ENCODE measurements at regions not wholly inside any gene's neighbourhood (a gene's known extent, or its start where the extent isn't known, plus 50 kb on each side); places are given as distances from the start of the nearest gene placed in this dataset.

DNA sequence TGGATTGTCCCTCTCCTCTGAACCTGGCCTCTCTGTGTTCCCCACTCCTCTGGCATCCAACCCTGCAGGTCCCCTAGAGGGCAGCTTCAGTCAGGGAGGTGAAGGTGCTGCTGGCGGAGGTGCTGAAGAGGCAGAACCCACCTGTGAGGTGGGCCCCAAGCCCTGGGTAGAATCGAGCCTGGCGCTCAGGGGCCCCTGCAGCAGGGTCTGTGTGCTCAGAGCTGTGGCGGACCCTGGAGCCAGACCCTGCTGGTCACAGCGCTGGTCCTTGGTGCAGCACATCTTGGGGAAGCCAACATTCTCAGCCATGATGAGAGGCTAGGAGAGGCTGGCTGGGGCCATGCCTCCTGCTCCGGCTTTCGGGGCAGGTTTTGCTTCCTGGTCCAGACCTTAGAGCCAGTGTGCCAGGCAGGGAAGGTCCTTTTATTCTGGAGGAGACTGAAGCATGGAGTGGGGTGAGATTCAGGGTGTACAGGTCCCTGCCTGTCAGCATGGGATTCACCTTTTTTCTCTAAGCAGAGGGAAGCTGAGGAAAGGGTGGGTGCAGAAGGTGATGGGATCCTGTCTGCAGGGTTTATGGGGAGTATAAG, 54.7 kb upstream of the TAMM41 start:
- Histone ChIP-seq H3K4me3 (replicated peaks; ENCODE audit: insufficient read depth, low read length) (no peak overlapping the region), H3K27me3 (ENCODE audit: insufficient read depth, poor library complexity, severe bottlenecking) (no peaks in the 10 kb centered on the region), H3K27ac (replicated peaks) (no peak overlapping the region)
- DNase-seq (ENCODE audit: low read depth in 1 of 2, low spot score in 1 of 2) = no peak
- no peak for TF ChIP-seq SPI1 (IDR thresholded peaks at IDR 0.05; ENCODE audit: borderline replicate concordance, low read depth)
- TF ChIP-seq CTCF (IDR thresholded peaks at IDR 0.05; ENCODE audit: insufficient read depth, low read length) = no peak
- no peak for TF ChIP-seq GABPA (IDR thresholded peaks at IDR 0.05; ENCODE audit: low read depth)
- TF ChIP-seq, protein P1, sequence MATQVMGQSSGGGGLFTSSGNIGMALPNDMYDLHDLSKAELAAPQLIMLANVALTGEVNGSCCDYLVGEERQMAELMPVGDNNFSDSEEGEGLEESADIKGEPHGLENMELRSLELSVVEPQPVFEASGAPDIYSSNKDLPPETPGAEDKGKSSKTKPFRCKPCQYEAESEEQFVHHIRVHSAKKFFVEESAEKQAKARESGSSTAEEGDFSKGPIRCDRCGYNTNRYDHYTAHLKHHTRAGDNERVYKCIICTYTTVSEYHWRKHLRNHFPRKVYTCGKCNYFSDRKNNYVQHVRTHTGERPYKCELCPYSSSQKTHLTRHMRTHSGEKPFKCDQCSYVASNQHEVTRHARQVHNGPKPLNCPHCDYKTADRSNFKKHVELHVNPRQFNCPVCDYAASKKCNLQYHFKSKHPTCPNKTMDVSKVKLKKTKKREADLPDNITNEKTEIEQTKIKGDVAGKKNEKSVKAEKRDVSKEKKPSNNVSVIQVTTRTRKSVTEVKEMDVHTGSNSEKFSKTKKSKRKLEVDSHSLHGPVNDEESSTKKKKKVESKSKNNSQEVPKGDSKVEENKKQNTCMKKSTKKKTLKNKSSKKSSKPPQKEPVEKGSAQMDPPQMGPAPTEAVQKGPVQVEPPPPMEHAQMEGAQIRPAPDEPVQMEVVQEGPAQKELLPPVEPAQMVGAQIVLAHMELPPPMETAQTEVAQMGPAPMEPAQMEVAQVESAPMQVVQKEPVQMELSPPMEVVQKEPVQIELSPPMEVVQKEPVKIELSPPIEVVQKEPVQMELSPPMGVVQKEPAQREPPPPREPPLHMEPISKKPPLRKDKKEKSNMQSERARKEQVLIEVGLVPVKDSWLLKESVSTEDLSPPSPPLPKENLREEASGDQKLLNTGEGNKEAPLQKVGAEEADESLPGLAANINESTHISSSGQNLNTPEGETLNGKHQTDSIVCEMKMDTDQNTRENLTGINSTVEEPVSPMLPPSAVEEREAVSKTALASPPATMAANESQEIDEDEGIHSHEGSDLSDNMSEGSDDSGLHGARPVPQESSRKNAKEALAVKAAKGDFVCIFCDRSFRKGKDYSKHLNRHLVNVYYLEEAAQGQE (IDR thresholded peaks at IDR 0.05; ENCODE audit: insufficient replicate concordance, low read depth) = no peak
- TF ChIP-seq POLR2AphosphoS5 (IDR thresholded peaks at IDR 0.05; ENCODE audit: low read depth) = no peak

- no peaks in the 10 kb centered on the region for H3K27me3 ChIP-seq (ENCODE audit: insufficient read depth, poor library complexity, severe bottlenecking)
- no peak overlapping the region for H3K4me3 ChIP-seq (replicated peaks; ENCODE audit: insufficient read depth, low read length)
- no peak overlapping the region for H3K27ac ChIP-seq (replicated peaks)
- TF ChIP-seq SPI1 (IDR thresholded peaks at IDR 0.05; ENCODE audit: borderline replicate concordance, low read depth) (no peak), GABPA (IDR thresholded peaks at IDR 0.05; ENCODE audit: low read depth) (no peak), CTCF (IDR thresholded peaks at IDR 0.05; ENCODE audit: insufficient read depth, low read length) (no peak), POLR2AphosphoS5 (IDR thresholded peaks at IDR 0.05; ENCODE audit: low read depth) (no peak)
- TF ChIP-seq, protein P1 (IDR thresholded peaks at IDR 0.05; ENCODE audit: insufficient replicate concordance, low read depth) = no peak
- DNase-seq (ENCODE audit: low read depth in 1 of 2, low spot score in 1 of 2) = no peak
Observed at GRCh38 chr3:11903047-11903446, 56.4 kb upstream of the TAMM41 start.

- Histone ChIP-seq H3K27ac (replicated peaks) (no peak overlapping the region), H3K27me3 (ENCODE audit: insufficient read depth, poor library complexity, severe bottlenecking) (no peaks in the 10 kb centered on the region), H3K4me3 (replicated peaks; ENCODE audit: insufficient read depth, low read length) (no peak overlapping the region)
- DNase-seq (ENCODE audit: low read depth in 1 of 2, low spot score in 1 of 2) = no peak
- TF ChIP-seq SPI1 (IDR thresholded peaks at IDR 0.05; ENCODE audit: borderline replicate concordance, low read depth) (no peak), POLR2AphosphoS5 (IDR thresholded peaks at IDR 0.05; ENCODE audit: low read depth) (no peak), GABPA (IDR thresholded peaks at IDR 0.05; ENCODE audit: low read depth) (no peak), CTCF (IDR thresholded peaks at IDR 0.05; ENCODE audit: insufficient read depth, low read length) (no peak)
- TF ChIP-seq, protein P1 (IDR thresholded peaks at IDR 0.05; ENCODE audit: insufficient replicate concordance, low read depth) = no peak
Observed at GRCh38 chr3:11903447-11903846, 56.8 kb upstream of the TAMM41 start.

Data from HL-60 (cell line).